Neural progenitor cell (in vitro differentiated cells): ENCODE measurements at regions not wholly inside any gene's neighbourhood (a gene's known extent, or its start where the extent isn't known, plus 50 kb on each side); places are given as distances from the start of the nearest gene placed in this dataset.

Experiments used
- DNase-seq: peaks from one replicate; pipeline ENCODE4 v3.0.0-alpha.2; 2016; ENCODE audit warnings: low spot score
- H2AFZ ChIP-seq: fragments of 200-600 bp; sonication (generic); replicated peaks from 2 replicates; pipeline ENCODE4 v1.6.1; 2016; ENCODE audit warnings: antibody characterized with exemption
- H3F3A ChIP-seq: fragments of 200-600 bp; sonication (generic); 2 replicates; pipeline ENCODE4 v1.6.1; 2016; ENCODE audit warnings: antibody characterized with exemption, low read depth
- H3K27ac ChIP-seq: fragments of 200-600 bp; sonication (generic); 2 replicates; pipeline ENCODE4 v1.5.1; 2016; ENCODE audit warnings: mild to moderate bottlenecking
- H3K27me3 ChIP-seq: fragments of 200-600 bp; sonication (generic); 2 replicates; pipeline ENCODE4 v1.6.1; 2016; ENCODE audit warnings: mild to moderate bottlenecking, moderate library complexity
- H3K36me3 ChIP-seq: fragments of 200-600 bp; sonication (generic); 2 replicates; pipeline ENCODE4 v1.5.1; 2016
- H3K4me1 ChIP-seq: fragments of 200-600 bp; sonication (generic); 2 replicates; pipeline ENCODE4 v1.6.1; 2016; ENCODE audit warnings: mixed run types
- H3K4me2 ChIP-seq: fragments of 200-600 bp; sonication (generic); 2 replicates; pipeline ENCODE4 v1.6.1; 2016
- H3K4me3 ChIP-seq: fragments of 200-600 bp; sonication (generic); 2 replicates; pipeline ENCODE4 v1.5.1; 2016
- H3K79me2 ChIP-seq: fragments of 200-600 bp; sonication (generic); 2 replicates; pipeline ENCODE4 v1.6.1; 2016; ENCODE audit warnings: low read depth
- H3K9ac ChIP-seq: fragments of 200-600 bp; sonication (generic); 2 replicates; pipeline ENCODE4 v1.6.1; 2016
- H3K9me3 ChIP-seq: fragments of 200-600 bp; sonication (generic); 2 replicates; pipeline ENCODE4 v1.5.1; 2016; ENCODE audit warnings: low read depth
- H4K20me1 ChIP-seq: fragments of 200-600 bp; sonication (generic); 2 replicates; pipeline ENCODE4 v1.6.1; 2016; ENCODE audit warnings: low read depth
- H3K27ac Mint-ChIP-seq: 3 replicates; pipeline ENCODE4 v1.8.0; 2021; ENCODE audit warnings: mixed read lengths
- H3K27me3 Mint-ChIP-seq: 2 replicates; pipeline ENCODE4 v1.8.0; 2022; ENCODE audit warnings: low read depth, mild to moderate bottlenecking, inconsistent platforms, moderate library complexity, mixed read lengths; ENCODE audit not compliant: insufficient read depth
- H3K36me3 Mint-ChIP-seq: 3 replicates; pipeline ENCODE4 v1.8.0; 2021; ENCODE audit warnings: mixed read lengths
- H3K4me1 Mint-ChIP-seq: 3 replicates; pipeline ENCODE4 v1.8.0; 2021; ENCODE audit warnings: mixed read lengths
- H3K4me3 Mint-ChIP-seq: 3 replicates; pipeline ENCODE4 v1.8.0; 2021; ENCODE audit warnings: mild to moderate bottlenecking, moderate library complexity, mixed read lengths
- H3K9me3 Mint-ChIP-seq: 3 replicates; pipeline ENCODE4 v1.8.0; 2020; ENCODE audit warnings: mixed read lengths
- CTCF ChIP-seq: fragments of 200-600 bp; sonication (generic); IDR thresholded peaks from 2 replicates; pipeline ENCODE4 v1.5.1; 2017; ENCODE audit warnings: antibody characterized with exemption, mild to moderate bottlenecking
- EZH2 ChIP-seq: fragments of 200-600 bp; sonication (generic); IDR thresholded peaks from 2 replicates; pipeline ENCODE4 v1.6.1; 2017; ENCODE audit warnings: antibody characterized with exemption, mild to moderate bottlenecking, moderate library complexity
- EZH2phosphoT487 ChIP-seq: fragments of 200-600 bp; sonication (generic); IDR thresholded peaks from 2 replicates; pipeline ENCODE4 v1.6.1; 2017; ENCODE audit warnings: antibody characterized with exemption

- Histone ChIP-seq H3K4me3 (no peak overlapping the region), H3K4me1 (peaks cover 9% of the 10 kb centered on the region), H2AFZ (no peak overlapping the region), H3K9me3 (no peaks in the 10 kb centered on the region), H3F3A (no peaks in the 10 kb centered on the region), H3K4me2 (no peak overlapping the region), H3K79me2 (no peaks in the 10 kb centered on the region), H3K36me3 (no peaks in the 10 kb centered on the region), H4K20me1 (no peaks in the 10 kb centered on the region), H3K9ac (no peak overlapping the region), H3K27me3 (no peaks in the 10 kb centered on the region), H3K27ac (no peak overlapping the region)
- no peak for DNase-seq
- Mint-ChIP-seq H3K36me3 (no peaks in the 10 kb centered on the region), H3K4me1 (no peaks in the 10 kb centered on the region), H3K27me3 (no peaks in the 10 kb centered on the region), H3K27ac (no peak overlapping the region), H3K9me3 (no peaks in the 10 kb centered on the region), H3K4me3 (no peak overlapping the region)
- TF ChIP-seq CTCF (no peak), EZH2 (no peak), EZH2phosphoT487 (no peak)
Observed at GRCh38 chr3:144820726-144821125, 849.1 kb downstream of the DIPK2A start.

GRCh38 chr3:144821583-144821982, 850.0 kb downstream of the DIPK2A start:
- H3K4me3 ChIP-seq: no peak overlapping the region
- no peaks in the 10 kb centered on the region for H3K36me3 ChIP-seq
- no peaks in the 10 kb centered on the region for H3K27me3 ChIP-seq
- no peak overlapping the region for H3K27ac ChIP-seq
- no peaks in the 10 kb centered on the region for H3K9me3 ChIP-seq
- Mint-ChIP-seq H3K4me3 (no peak overlapping the region), H3K36me3 (no peaks in the 10 kb centered on the region), H3K27ac (no peak overlapping the region), H3K9me3 (no peaks in the 10 kb centered on the region), H3K27me3 (no peaks in the 10 kb centered on the region), H3K4me1 (no peaks in the 10 kb centered on the region)
- TF ChIP-seq EZH2phosphoT487 (no peak), EZH2 (no peak), CTCF (no peak)
- DNase-seq: no peak
- peaks cover 9% of the 10 kb centered on the region for H3K4me1 ChIP-seq
- no peak overlapping the region for H3K9ac ChIP-seq
- no peaks in the 10 kb centered on the region for H3F3A ChIP-seq
- no peak overlapping the region for H2AFZ ChIP-seq
- H3K79me2 ChIP-seq: no peaks in the 10 kb centered on the region
- H3K4me2 ChIP-seq: no peak overlapping the region
- no peaks in the 10 kb centered on the region for H4K20me1 ChIP-seq

- TF ChIP-seq CTCF (no peak), EZH2 (no peak), EZH2phosphoT487 (no peak)
- Mint-ChIP-seq H3K27me3 (peaks cover 2% of the 10 kb centered on the region), H3K27ac (no peak overlapping the region), H3K36me3 (no peaks in the 10 kb centered on the region), H3K4me3 (no peak overlapping the region), H3K4me1 (no peaks in the 10 kb centered on the region), H3K9me3 (no peaks in the 10 kb centered on the region)
- no peak overlapping the region for H2AFZ ChIP-seq
- H3K4me3 ChIP-seq: no peak overlapping the region
- no peak overlapping the region for H3K27ac ChIP-seq
- H3K9me3 ChIP-seq: no peaks in the 10 kb centered on the region
- peaks cover 9% of the 10 kb centered on the region for H3K4me1 ChIP-seq
- no peak for DNase-seq
- no peaks in the 10 kb centered on the region for H3K36me3 ChIP-seq
- no peak overlapping the region for H3K9ac ChIP-seq
- H3F3A ChIP-seq: no peaks in the 10 kb centered on the region
- no peak overlapping the region for H3K4me2 ChIP-seq
- H3K79me2 ChIP-seq: no peaks in the 10 kb centered on the region
- H3K27me3 ChIP-seq: no peaks in the 10 kb centered on the region
- no peaks in the 10 kb centered on the region for H4K20me1 ChIP-seq
Observed at GRCh38 chr3:144822671-144823070, 851.0 kb downstream of the DIPK2A start.
